IMR-90 (cell line): ENCODE measurements at regions not wholly inside any gene's neighbourhood (a gene's known extent, or its start where the extent isn't known, plus 50 kb on each side); places are given as distances from the start of the nearest gene placed in this dataset.

ENCODE experiments used
- ATAC-seq: fragments of 200-7000 bp; cut with Tn5 transposase; 2 replicates; pipeline ENCODE4 v1.9.1; 2020; ENCODE audit warnings: low read depth, mild to moderate bottlenecking, moderate library complexity
- BruUV-seq: library from RNA; stranded (reverse); fragments of 400-500 nt; replicated peaks from 2 replicates; lab custom pipeline; 2021; lab: Mats Ljungman, UMichigan
- CTCF ChIA-PET: fragments of 300-600 bp; formaldehyde crosslinking; extraction: SDS; loops from one replicate; lab custom pipeline; 2021; ENCODE audit warnings: antibody characterized with exemption; lab: Yijun Ruan, JAX
- POLR2A ChIA-PET: fragments of 300-600 bp; sonication (Branson Sonifier 250); formaldehyde crosslinking; loops from one replicate; lab custom pipeline; 2022; ENCODE audit warnings: antibody characterized with exemption; ENCODE audit not compliant: unreplicated experiment; lab: Charles Lee
- DNase-seq: peaks from one replicate; pipeline ENCODE4 v3.0.0; 2013
- H2AFZ ChIP-seq: replicated peaks from 2 replicates; pipeline ENCODE3; 2013; ENCODE audit warnings: low read length, mild to moderate bottlenecking; ENCODE audit not compliant: poor library complexity
- H2AK5ac ChIP-seq: 2 replicates; pipeline ENCODE4 v1.6.1; 2013; ENCODE audit warnings: low read depth, low read length, inconsistent platforms
- H2AK9ac ChIP-seq: replicated peaks from 2 replicates; pipeline ENCODE3; 2013; ENCODE audit warnings: mild to moderate bottlenecking, low read depth, low read length, moderate library complexity; ENCODE audit not compliant: poor library complexity
- H2BK120ac ChIP-seq: 2 replicates; pipeline ENCODE4 v1.6.1; 2013; ENCODE audit warnings: low read depth, low read length, inconsistent platforms
- H2BK15ac ChIP-seq: 3 replicates; pipeline ENCODE4 v1.6.1; 2013; ENCODE audit warnings: low read depth, low read length, inconsistent platforms
- H2BK20ac ChIP-seq: 2 replicates; pipeline ENCODE4 v1.6.1; 2013; ENCODE audit warnings: low read depth, mild to moderate bottlenecking, inconsistent platforms, low read length, moderate library complexity
- H2BK5ac ChIP-seq: 2 replicates; pipeline ENCODE4 v1.6.1; 2013; ENCODE audit warnings: mild to moderate bottlenecking, low read depth, low read length, inconsistent platforms; ENCODE audit not compliant: poor library complexity, severe bottlenecking
- H3K14ac ChIP-seq: replicated peaks from 2 replicates; pipeline ENCODE4 v1.6.1; 2013; ENCODE audit warnings: low read depth, low read length, inconsistent platforms
- H3K18ac ChIP-seq: 2 replicates; pipeline ENCODE4 v1.6.1; 2013; ENCODE audit warnings: low read depth, low read length, control low read depth
- H3K23ac ChIP-seq: 2 replicates; pipeline ENCODE4 v1.6.1; 2013; ENCODE audit warnings: low read depth, low read length, inconsistent platforms
- H3K27ac ChIP-seq: 2 replicates; pipeline ENCODE4 v1.5.1; 2013; ENCODE audit warnings: mild to moderate bottlenecking, control low read depth, low read length; ENCODE audit not compliant: insufficient read depth
- H3K27me3 ChIP-seq: 2 replicates; pipeline ENCODE4 v1.6.1; 2013; ENCODE audit warnings: low read length; ENCODE audit not compliant: control insufficient read depth, insufficient read depth
- H3K36me3 ChIP-seq: 2 replicates; pipeline ENCODE4 v1.6.1; 2013; ENCODE audit warnings: low read length, mixed read lengths; ENCODE audit not compliant: control insufficient read depth, insufficient read depth
- H3K4ac ChIP-seq: 2 replicates; pipeline ENCODE4 v1.6.1; 2013; ENCODE audit warnings: low read depth, low read length, inconsistent platforms
- H3K4me1 ChIP-seq: 2 replicates; pipeline ENCODE4 v1.6.1; 2013; ENCODE audit warnings: low read length, mixed read lengths; ENCODE audit not compliant: control insufficient read depth, insufficient read depth
- H3K4me2 ChIP-seq: 2 replicates; pipeline ENCODE4 v1.6.1; 2013; ENCODE audit warnings: low read depth, mild to moderate bottlenecking, control low read depth, low read length, moderate library complexity
- H3K4me3 ChIP-seq: 2 replicates; pipeline ENCODE4 v1.5.1; 2013; ENCODE audit warnings: low read depth, mild to moderate bottlenecking, control low read depth, low read length, moderate library complexity; ENCODE audit not compliant: insufficient read depth
- H3K56ac ChIP-seq: 2 replicates; pipeline ENCODE4 v1.6.1; 2013; ENCODE audit warnings: low read length, inconsistent platforms; ENCODE audit not compliant: insufficient read depth; ENCODE audit errors: extremely low read depth
- H3K79me1 ChIP-seq, 2 experiments: 2 replicates each; pipeline ENCODE4 v1.6.1; 2013; ENCODE audit warnings: low read length in 2 of 2, inconsistent platforms in 1 of 2, low read depth in 1 of 2
- H3K9ac ChIP-seq: 2 replicates; pipeline ENCODE4 v1.6.1; 2013; ENCODE audit warnings: low read depth, low read length, control low read depth
- H3K9me1 ChIP-seq: 2 replicates; pipeline ENCODE4 v1.6.1; 2013; ENCODE audit warnings: low read length, inconsistent platforms; ENCODE audit not compliant: insufficient read depth
- H3K9me3 ChIP-seq: 2 replicates; pipeline ENCODE4 v1.6.1; 2013; ENCODE audit warnings: low read length; ENCODE audit not compliant: control insufficient read depth, insufficient read depth
- H4K20me1 ChIP-seq: 2 replicates; pipeline ENCODE4 v1.6.1; 2013; ENCODE audit warnings: low read length, inconsistent platforms; ENCODE audit not compliant: insufficient read depth
- H4K5ac ChIP-seq: 2 replicates; pipeline ENCODE4 v1.6.1; 2013; ENCODE audit warnings: mild to moderate bottlenecking, low read depth, low read length, control low read depth
- H4K8ac ChIP-seq, 2 experiments: 2 replicates each; pipeline ENCODE4 v1.6.1; 2013; ENCODE audit warnings: low read depth in 2 of 2, low read length in 2 of 2, control low read depth in 1 of 2, inconsistent platforms in 1 of 2
- H4K91ac ChIP-seq: 2 replicates; pipeline ENCODE4 v1.6.1; 2013; ENCODE audit warnings: low read depth, low read length, inconsistent platforms; ENCODE audit not compliant: insufficient read depth
- BHLHE40 ChIP-seq: fragments of 150-350 bp; IDR thresholded peaks from 2 replicates; pipeline ENCODE4 v1.6.1; 2016; ENCODE audit warnings: mild to moderate bottlenecking, low read depth, low read length
- CEBPB ChIP-seq: IDR thresholded peaks from 2 replicates; pipeline ENCODE4 v1.6.1; 2012; ENCODE audit warnings: low read depth, low read length, improper control_type of control experiment
- CHD1 ChIP-seq: IDR thresholded peaks from 2 replicates; pipeline ENCODE4 v1.6.1; 2012; ENCODE audit warnings: low read depth, low read length, improper control_type of control experiment
- FOS ChIP-seq: fragments of 150-350 bp; IDR thresholded peaks from 2 replicates; pipeline ENCODE4 v1.6.1; 2016; ENCODE audit warnings: low read depth, low read length
- MAFK ChIP-seq: IDR thresholded peaks from 2 replicates; pipeline ENCODE4 v1.6.1; 2012; ENCODE audit warnings: low read depth, low read length, improper control_type of control experiment
- MAZ ChIP-seq: IDR thresholded peaks from 2 replicates; pipeline ENCODE4 v1.6.1; 2012; ENCODE audit warnings: low read depth, mild to moderate bottlenecking, low read length, improper control_type of control experiment, moderate library complexity, borderline replicate concordance
- MXI1 ChIP-seq: IDR thresholded peaks from 2 replicates; pipeline ENCODE4 v1.6.1; 2012; ENCODE audit warnings: low read depth, mild to moderate bottlenecking, low read length, moderate library complexity, borderline replicate concordance
- NFE2L2 ChIP-seq: fragments of 150-350 bp; IDR thresholded peaks from 2 replicates; pipeline ENCODE4 v1.6.1; 2016; ENCODE audit warnings: low read depth, mild to moderate bottlenecking, low read length
- POLR2A ChIP-seq: IDR thresholded peaks from 2 replicates; pipeline ENCODE4 v1.6.1; 2012; ENCODE audit warnings: mild to moderate bottlenecking, low read depth, low read length
- RAD21 ChIP-seq: IDR thresholded peaks from 2 replicates; pipeline ENCODE4 v1.6.1; 2012; ENCODE audit warnings: low read length, improper control_type of control experiment
- RCOR1 ChIP-seq: IDR thresholded peaks from 2 replicates; pipeline ENCODE4 v1.6.1; 2012; ENCODE audit warnings: mild to moderate bottlenecking, low read length, improper control_type of control experiment; ENCODE audit not compliant: insufficient replicate concordance
- RFX5 ChIP-seq: IDR thresholded peaks from 2 replicates; pipeline ENCODE4 v1.8.0; 2012; ENCODE audit warnings: low read depth, mild to moderate bottlenecking, low read length, moderate library complexity
- SMC3 ChIP-seq: fragments of 150-350 bp; IDR thresholded peaks from 2 replicates; pipeline ENCODE4 v1.6.1; 2016; ENCODE audit warnings: low read depth, mild to moderate bottlenecking, antibody characterized with exemption, low read length, moderate library complexity
- WGBS, 2 experiments: methylation state at CpG; one replicate each; pipeline versions ENCODE4 v1.1.5 to v1.1.7; 2013; ENCODE audit warnings: missing lambda C conversion rate in 2 of 2; ENCODE audit not compliant: insufficient read length in 1 of 2; ENCODE audit errors: extremely low coverage in 2 of 2; 5-methylcytosine and 5-hydroxymethylcytosine counted together
- dilution Hi-C: fragments of 300-500 bp; cut with HindIII; formaldehyde crosslinking; loops from one replicate; pipeline ENCODE4 v1.14.3; 2018; ENCODE audit warnings: low sequenced_read_pairs; ENCODE audit not compliant: unreplicated experiment
- in situ Hi-C: fragments of 300-500 bp; cut with MboI; formaldehyde crosslinking; loops from 3 replicates; pipeline ENCODE4 v1.14.3; 2019; ENCODE audit warnings: low sequenced_read_pairs, inconsistent platforms, mixed read lengths
- intact Hi-C: fragments of 100-400 bp; cut with micrococcal nuclease; formaldehyde crosslinking; loops from 2 replicates; pipeline ENCODE4 v1.10.0; 2022
- TF ChIP-seq, protein P1 (sequence below): fragments of 150-350 bp; IDR thresholded peaks from 2 replicates; pipeline ENCODE4 v1.6.1; 2016; ENCODE audit warnings: low read depth, mild to moderate bottlenecking, low read length, moderate library complexity, borderline replicate concordance
- TF ChIP-seq, protein P2 (sequence below): fragments of 150-350 bp; IDR thresholded peaks from 2 replicates; pipeline ENCODE4 v1.6.1; 2017; ENCODE audit warnings: mild to moderate bottlenecking, antibody characterized with exemption, low read length, low read depth

DNA sequence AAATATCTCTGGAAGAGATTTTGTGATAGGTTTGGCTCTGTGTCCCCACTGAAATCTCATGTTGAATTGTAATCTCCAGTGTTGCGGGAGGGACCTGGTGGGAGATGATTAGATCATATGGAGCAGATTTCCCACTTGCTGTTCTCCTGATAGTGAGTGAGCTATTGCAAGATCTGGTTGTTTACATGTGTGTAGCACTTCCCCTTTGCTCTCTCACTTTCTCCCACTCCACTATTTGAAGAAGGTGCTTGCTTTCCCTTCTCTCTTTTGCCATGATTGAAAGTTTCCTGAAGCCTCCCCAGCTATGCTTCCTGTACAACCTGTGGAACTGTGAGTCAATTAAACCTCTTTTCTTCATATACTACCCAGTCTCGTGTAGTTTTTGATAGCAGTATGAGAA, 97.0 kb upstream of the FN1 start:
- H4K91ac ChIP-seq, result no peak overlapping the region; the same call in 1 of the 2 replicates
- dilution Hi-C loops (no loop called here), in situ Hi-C loops (no loop called here), intact Hi-C loops (no loop called here)
- DNase-seq, result peak; percentile 23
- POLR2A ChIA-PET, result no interaction called here
- H2AK5ac ChIP-seq, result peak overlapping the region; percentile 11
- H2BK20ac ChIP-seq, result peak overlapping the region; percentile 51; the same call in 1 of the 2 replicates
- peak overlapping the region in 1 of 2 experiments; percentile 11; a peak in 2 of 4 replicates for H4K8ac ChIP-seq
- H3K9me3 ChIP-seq, result peaks cover 8% of the 10 kb centered on the region; the same call in 1 of the 2 replicates
- H3K56ac ChIP-seq, result 0 out of 2 replicates have a peak overlapping the region, but pooled peaks have one; percentile 0
- H3K27ac ChIP-seq, result no peak overlapping the region
- TF ChIP-seq FOS (no peak), RAD21 (no peak), BHLHE40 (no peak), MAFK (no peak), MAZ (no peak), CHD1 (no peak), SMC3 (no peak), MXI1 (no peak), NFE2L2 (no peak), RCOR1 (no peak), RFX5 (no peak), POLR2A (no peak), CEBPB (no peak)
- TF ChIP-seq, protein P1, sequence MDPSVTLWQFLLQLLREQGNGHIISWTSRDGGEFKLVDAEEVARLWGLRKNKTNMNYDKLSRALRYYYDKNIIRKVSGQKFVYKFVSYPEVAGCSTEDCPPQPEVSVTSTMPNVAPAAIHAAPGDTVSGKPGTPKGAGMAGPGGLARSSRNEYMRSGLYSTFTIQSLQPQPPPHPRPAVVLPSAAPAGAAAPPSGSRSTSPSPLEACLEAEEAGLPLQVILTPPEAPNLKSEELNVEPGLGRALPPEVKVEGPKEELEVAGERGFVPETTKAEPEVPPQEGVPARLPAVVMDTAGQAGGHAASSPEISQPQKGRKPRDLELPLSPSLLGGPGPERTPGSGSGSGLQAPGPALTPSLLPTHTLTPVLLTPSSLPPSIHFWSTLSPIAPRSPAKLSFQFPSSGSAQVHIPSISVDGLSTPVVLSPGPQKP, result no peak
- TF ChIP-seq, protein P2, sequence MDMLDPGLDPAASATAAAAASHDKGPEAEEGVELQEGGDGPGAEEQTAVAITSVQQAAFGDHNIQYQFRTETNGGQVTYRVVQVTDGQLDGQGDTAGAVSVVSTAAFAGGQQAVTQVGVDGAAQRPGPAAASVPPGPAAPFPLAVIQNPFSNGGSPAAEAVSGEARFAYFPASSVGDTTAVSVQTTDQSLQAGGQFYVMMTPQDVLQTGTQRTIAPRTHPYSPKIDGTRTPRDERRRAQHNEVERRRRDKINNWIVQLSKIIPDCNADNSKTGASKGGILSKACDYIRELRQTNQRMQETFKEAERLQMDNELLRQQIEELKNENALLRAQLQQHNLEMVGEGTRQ, result no peak
- no peak overlapping the region for H2AK9ac ChIP-seq
- no peak for ATAC-seq
- WGBS, 2 experiments, result no CpG with 5 or more reads among the region's 2 CpGs
- peaks cover 9% of the 10 kb centered on the region for H3K4me1 ChIP-seq
- H4K20me1 ChIP-seq, result no peaks in the 10 kb centered on the region
- H2BK120ac ChIP-seq, result peak overlapping the region; percentile 83; the same call in 1 of the 2 replicates
- H3K4me2 ChIP-seq, result no peak overlapping the region
- H3K18ac ChIP-seq, result peak overlapping the region; percentile 36; the same call in 1 of the 2 replicates
- H3K4ac ChIP-seq, result peak overlapping the region; percentile 26; the same call in 1 of the 2 replicates
- H3K79me1 ChIP-seq, result no peaks in the 10 kb centered on the region
- H2BK5ac ChIP-seq, result peak overlapping the region; percentile 99
- H3K9ac ChIP-seq, result no peak overlapping the region
- peak overlapping the region; percentile 10; the same call in 1 of the 2 replicates for H4K5ac ChIP-seq
- H3K36me3 ChIP-seq, result no peaks in the 10 kb centered on the region
- peak overlapping the region; percentile 24 for H3K14ac ChIP-seq
- CTCF ChIA-PET, result no interaction called here
- 0 out of 2 replicates have a peak overlapping the region, but pooled peaks have one; percentile 11 for H3K23ac ChIP-seq
- H3K27me3 ChIP-seq, result no peaks in the 10 kb centered on the region
- H2BK15ac ChIP-seq, result peak overlapping the region; percentile 72
- H3K9me1 ChIP-seq, result no peaks in the 10 kb centered on the region; the same call in 1 of the 2 replicates
- H2AFZ ChIP-seq, result no peak overlapping the region
- BruUV-seq, result no TSS peak
- no peak overlapping the region for H3K4me3 ChIP-seq
